OCI-LY7 (cell line): ENCODE measurements at regions not wholly inside any gene's neighbourhood (a gene's known extent, or its start where the extent isn't known, plus 50 kb on each side); places are given as distances from the start of the nearest gene placed in this dataset.
"Not testable (repeated sequence)": the region's sequence is repeated elsewhere in the genome, so short reads cannot be mapped to it uniquely, and the experiment has no call there.

Experiments
- BruUV-seq: library from RNA; stranded (reverse); fragments of 400-500 nt; replicated peaks from 2 replicates; lab custom pipeline; 2021; lab: Mats Ljungman, UMichigan
- CTCF ChIA-PET: fragments of 300-600 bp; sonication (Branson Sonifier 250); formaldehyde crosslinking; loops from one replicate; lab custom pipeline; 2022; ENCODE audit warnings: antibody characterized with exemption; ENCODE audit not compliant: unreplicated experiment; lab: Charles Lee
- POLR2A ChIA-PET: fragments of 300-600 bp; sonication (Branson Sonifier 250); formaldehyde crosslinking; loops from one replicate; lab custom pipeline; 2022; ENCODE audit warnings: antibody characterized with exemption; lab: Charles Lee
- DNase-seq: peaks from one replicate; pipeline ENCODE4 v3.0.0-alpha.2; 2015; ENCODE audit warnings: low spot score
- H2AFZ ChIP-seq: fragments of 200-600 bp; sonication (generic), shearing (Covaris generic); 2 replicates; pipeline ENCODE4 v1.6.1; 2014; ENCODE audit warnings: mild to moderate bottlenecking, antibody characterized with exemption, low read length, moderate library complexity
- H3K27ac ChIP-seq: fragments of 200-600 bp; sonication (generic); 2 replicates; pipeline ENCODE4 v1.5.1; 2014; ENCODE audit warnings: mixed run types, low read depth, mild to moderate bottlenecking, moderate library complexity, low read length, inconsistent platforms; ENCODE audit not compliant: poor library complexity, severe bottlenecking
- H3K36me3 ChIP-seq: fragments of 200-600 bp; sonication (generic); 2 replicates; pipeline ENCODE4 v1.6.1; 2014; ENCODE audit warnings: mild to moderate bottlenecking, antibody characterized with exemption, low read length, moderate library complexity, mixed read lengths; ENCODE audit not compliant: insufficient read depth
- H3K4me1 ChIP-seq: fragments of 200-600 bp; sonication (generic); 2 replicates; pipeline ENCODE4 v1.5.1; 2014; ENCODE audit warnings: mild to moderate bottlenecking, low read length; ENCODE audit not compliant: insufficient read depth, poor library complexity, severe bottlenecking
- H3K4me2 ChIP-seq: fragments of 200-600 bp; sonication (generic); 2 replicates; pipeline ENCODE4 v1.6.1; 2014; ENCODE audit warnings: mild to moderate bottlenecking, low read length
- H3K4me3 ChIP-seq: fragments of 200-600 bp; sonication (generic); 2 replicates; pipeline ENCODE4 v1.5.1; 2014; ENCODE audit warnings: mild to moderate bottlenecking, low read depth, low read length; ENCODE audit not compliant: poor library complexity, severe bottlenecking
- H3K79me2 ChIP-seq: fragments of 200-600 bp; sonication (generic); 2 replicates; pipeline ENCODE4 v1.6.1; 2016; ENCODE audit warnings: low read depth, mild to moderate bottlenecking, low read length, moderate library complexity, mixed read lengths; ENCODE audit not compliant: insufficient read depth
- H3K9me2 ChIP-seq: fragments of 200-600 bp; sonication (generic); 2 replicates; pipeline ENCODE4 v1.6.1; 2016; ENCODE audit warnings: mild to moderate bottlenecking, low read length, mixed read lengths; ENCODE audit not compliant: insufficient read depth
- H3K9me3 ChIP-seq: fragments of 200-600 bp; sonication (generic); 2 replicates; pipeline ENCODE4 v1.6.1; 2014; ENCODE audit warnings: mild to moderate bottlenecking, mixed run types, low read length, mixed read lengths
- H4K20me1 ChIP-seq: fragments of 200-600 bp; sonication (generic); 2 replicates; pipeline ENCODE4 v1.6.1; 2014; ENCODE audit warnings: mild to moderate bottlenecking, antibody characterized with exemption, low read length, moderate library complexity, mixed read lengths; ENCODE audit not compliant: insufficient read depth
- EZH2phosphoT487 ChIP-seq: fragments of 200-600 bp; sonication (generic); IDR thresholded peaks from 2 replicates; pipeline ENCODE4 v1.6.1; 2018; ENCODE audit warnings: low read depth, borderline replicate concordance, mild to moderate bottlenecking, mixed run types, antibody characterized with exemption, low read length, moderate library complexity, mixed read lengths
- intact Hi-C: fragments of 100-400 bp; cut with micrococcal nuclease; formaldehyde crosslinking; loops from one replicate; pipeline ENCODE4 v1.10.0; 2022; ENCODE audit not compliant: unreplicated experiment
- TF ChIP-seq, protein P1 (sequence below): fragments of 200-600 bp; sonication (generic); conservative IDR thresholded peaks from 2 replicates; pipeline ENCODE4 v1.5.1; 2014; ENCODE audit warnings: mild to moderate bottlenecking, antibody characterized with exemption, low read length, moderate library complexity, mixed read lengths

DNA sequence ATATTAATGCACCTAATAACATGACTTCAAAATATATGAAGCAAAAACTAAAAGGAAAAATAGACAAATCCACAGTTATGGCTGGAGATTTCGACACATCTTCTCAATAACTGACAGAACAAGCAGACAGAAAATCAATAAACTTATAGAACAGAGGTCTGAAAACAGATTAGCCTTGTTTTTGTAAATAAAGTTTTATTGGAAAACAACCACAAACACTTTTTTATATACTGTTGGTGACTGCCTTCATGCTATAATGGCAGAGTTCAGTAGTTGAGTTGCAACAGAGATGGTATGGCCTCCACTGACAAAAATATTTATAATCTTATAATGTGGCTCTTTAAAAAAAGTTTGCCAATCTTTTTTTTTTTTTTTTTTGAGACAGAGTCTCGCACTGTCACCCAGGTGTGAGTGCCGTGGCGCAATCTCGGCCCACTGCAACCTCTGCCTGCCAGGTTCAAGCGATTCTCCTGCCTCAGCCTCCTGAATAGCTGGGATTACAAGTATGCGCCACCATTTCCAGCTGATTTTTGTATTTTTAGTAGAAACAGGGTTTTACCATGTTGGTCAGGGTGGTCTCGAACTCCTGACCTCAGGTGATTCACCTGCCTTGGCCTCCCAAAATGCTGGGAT lies 52.2 kb upstream of the GATA2 start:
- intact Hi-C loops, result no loop called here
- ChIA-PET CTCF (no interaction called here), POLR2A (interaction anchor here (0.7 kb wide), 1 partner anchor 20 kb away, joined by 4 read pairs; no protein-coding TSS in a partner anchor)
- TF ChIP-seq, protein P1, sequence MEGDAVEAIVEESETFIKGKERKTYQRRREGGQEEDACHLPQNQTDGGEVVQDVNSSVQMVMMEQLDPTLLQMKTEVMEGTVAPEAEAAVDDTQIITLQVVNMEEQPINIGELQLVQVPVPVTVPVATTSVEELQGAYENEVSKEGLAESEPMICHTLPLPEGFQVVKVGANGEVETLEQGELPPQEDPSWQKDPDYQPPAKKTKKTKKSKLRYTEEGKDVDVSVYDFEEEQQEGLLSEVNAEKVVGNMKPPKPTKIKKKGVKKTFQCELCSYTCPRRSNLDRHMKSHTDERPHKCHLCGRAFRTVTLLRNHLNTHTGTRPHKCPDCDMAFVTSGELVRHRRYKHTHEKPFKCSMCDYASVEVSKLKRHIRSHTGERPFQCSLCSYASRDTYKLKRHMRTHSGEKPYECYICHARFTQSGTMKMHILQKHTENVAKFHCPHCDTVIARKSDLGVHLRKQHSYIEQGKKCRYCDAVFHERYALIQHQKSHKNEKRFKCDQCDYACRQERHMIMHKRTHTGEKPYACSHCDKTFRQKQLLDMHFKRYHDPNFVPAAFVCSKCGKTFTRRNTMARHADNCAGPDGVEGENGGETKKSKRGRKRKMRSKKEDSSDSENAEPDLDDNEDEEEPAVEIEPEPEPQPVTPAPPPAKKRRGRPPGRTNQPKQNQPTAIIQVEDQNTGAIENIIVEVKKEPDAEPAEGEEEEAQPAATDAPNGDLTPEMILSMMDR, result no peak
- no peak for TF ChIP-seq EZH2phosphoT487
- BruUV-seq, result no TSS peak
- Histone ChIP-seq H4K20me1 (no peaks in the 10 kb centered on the region), H3K27ac (no peak overlapping the region), H3K4me3 (no peak overlapping the region), H2AFZ (no peak overlapping the region), H3K4me2 (no peak overlapping the region), H3K9me3 (peaks cover 9% of the 10 kb centered on the region; the same call in 1 of the 2 replicates), H3K79me2 (no peaks in the 10 kb centered on the region), H3K4me1 (no peaks in the 10 kb centered on the region), H3K36me3 (no peaks in the 10 kb centered on the region), H3K9me2 (no peaks in the 10 kb centered on the region)
- no peak for DNase-seq

DNA sequence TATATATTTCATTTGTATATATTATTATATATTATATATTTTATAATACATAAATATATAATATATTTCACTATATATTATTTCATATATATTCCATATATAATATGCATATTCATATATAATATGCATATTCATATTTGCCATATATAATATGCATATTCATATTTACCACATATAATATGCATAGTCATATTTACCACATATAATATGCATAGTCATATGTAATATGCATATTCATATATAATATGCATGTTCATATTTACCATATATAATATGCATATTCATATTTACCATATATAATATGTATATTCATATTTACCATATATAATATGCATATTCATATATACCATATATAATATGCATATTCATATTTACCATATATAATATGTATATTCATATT lies 51.2 kb upstream of the GATA2 start:
- no peak overlapping the region for H3K4me3 ChIP-seq
- no peak for TF ChIP-seq EZH2phosphoT487
- TF ChIP-seq, protein P1, result no peak
- H3K79me2 ChIP-seq, result no peaks in the 10 kb centered on the region
- H3K9me2 ChIP-seq, result no peaks in the 10 kb centered on the region
- H3K36me3 ChIP-seq, result no peaks in the 10 kb centered on the region
- H3K9me3 ChIP-seq, result peaks cover 9% of the 10 kb centered on the region; the same call in 1 of the 2 replicates
- no peak overlapping the region for H3K4me2 ChIP-seq
- intact Hi-C loops, result no loop called here
- H3K4me1 ChIP-seq, result no peaks in the 10 kb centered on the region
- H4K20me1 ChIP-seq, result no peaks in the 10 kb centered on the region
- DNase-seq, result no peak
- BruUV-seq, result no TSS peak
- no peak overlapping the region for H3K27ac ChIP-seq
- POLR2A ChIA-PET, result no interaction called here
- CTCF ChIA-PET, result no interaction called here
- no peak overlapping the region for H2AFZ ChIP-seq

DNA sequence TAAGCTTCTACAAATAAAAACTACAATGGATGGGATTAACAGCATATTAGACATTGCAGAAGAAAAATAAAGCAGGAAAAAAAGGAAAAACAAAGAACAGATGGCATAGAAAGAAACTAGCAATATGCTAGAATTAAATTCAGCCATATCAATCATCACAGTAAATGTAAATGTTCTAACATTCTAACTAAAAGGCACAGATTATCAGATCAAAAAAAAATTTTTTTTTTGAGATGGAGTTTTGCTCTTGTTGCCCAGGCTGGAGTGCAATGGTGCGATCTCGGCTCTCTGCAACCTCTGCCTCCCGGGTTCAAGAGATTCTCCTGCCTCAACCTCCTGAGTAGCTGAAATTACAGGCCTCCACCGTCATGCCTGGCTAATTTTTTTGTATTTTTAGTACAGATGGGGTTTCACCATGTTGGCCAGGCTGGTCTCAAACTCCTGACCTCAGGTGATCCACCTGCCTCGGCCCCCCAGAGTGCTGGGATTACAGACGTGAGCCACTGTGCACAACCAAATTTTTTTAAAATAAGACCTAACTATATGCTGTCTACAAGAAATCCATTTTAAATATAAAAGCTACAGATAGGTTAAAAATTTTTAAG lies 50.7 kb upstream of the GATA2 start:
- H3K9me3 ChIP-seq, H3K4me2 ChIP-seq, H3K4me3 ChIP-seq, H3K36me3 ChIP-seq, H3K4me1 ChIP-seq, H3K79me2 ChIP-seq, H2AFZ ChIP-seq, CTCF ChIA-PET, POLR2A ChIA-PET, H4K20me1 ChIP-seq, H3K27ac ChIP-seq, BruUV-seq, DNase-seq, H3K9me2 ChIP-seq, intact Hi-C loops: not testable (repeated sequence)
